ENCODE measurements at regions not wholly inside any gene's neighbourhood (a gene's known extent, or its start where the extent isn't known, plus 50 kb on each side); places are given as distances from the start of the nearest gene placed in this dataset.

- H3K27me3 ChIP-seq (ENCODE audit: control insufficient read depth, insufficient read depth, low read length): no peaks in the 10 kb centered on the region
- FAIRE-seq (no peak), DNase-seq (ENCODE audit: low read depth) (no peak)
- H3K36me3 ChIP-seq (ENCODE audit: control insufficient read depth, insufficient read depth, low read length): no peaks in the 10 kb centered on the region
- H3K4me3 ChIP-seq (ENCODE audit: low read depth, low read length): no peak overlapping the region
- TF ChIP-seq CTCF (IDR thresholded peaks at IDR 0.05; ENCODE audit: insufficient read depth, low read length, severe bottlenecking): no peak
Measured at GRCh38 chr1:219752645-219753044, 139.7 kb upstream of the ZC3H11B start.

- Histone ChIP-seq H3K27me3 (ENCODE audit: control insufficient read depth, insufficient read depth, low read length) (no peaks in the 10 kb centered on the region), H3K36me3 (ENCODE audit: control insufficient read depth, insufficient read depth, low read length) (no peaks in the 10 kb centered on the region), H3K4me3 (ENCODE audit: low read depth, low read length) (no peak overlapping the region)
- no peak for TF ChIP-seq CTCF (IDR thresholded peaks at IDR 0.05; ENCODE audit: insufficient read depth, low read length, severe bottlenecking)
- DNase-seq (ENCODE audit: low read depth): no peak
- FAIRE-seq: no peak
Measured at GRCh38 chr1:219751870-219752507, 139.1 kb upstream of the ZC3H11B start.

- peak; percentile 18 for FAIRE-seq
- Histone ChIP-seq H3K27me3 (ENCODE audit: control insufficient read depth, insufficient read depth, low read length) (no peaks in the 10 kb centered on the region), H3K4me3 (ENCODE audit: low read depth, low read length) (no peak overlapping the region), H3K36me3 (ENCODE audit: control insufficient read depth, insufficient read depth, low read length) (no peaks in the 10 kb centered on the region)
- DNase-seq (ENCODE audit: low read depth): no peak
- no peak for TF ChIP-seq CTCF (IDR thresholded peaks at IDR 0.05; ENCODE audit: insufficient read depth, low read length, severe bottlenecking)
Measured at GRCh38 chr1:219749370-219749769, 136.5 kb upstream of the ZC3H11B start.

GRCh38 chr1:219746141-219746540, 133.2 kb upstream of the ZC3H11B start:
- no peak for DNase-seq (ENCODE audit: low read depth)
- no peaks in the 10 kb centered on the region for H3K27me3 ChIP-seq (ENCODE audit: control insufficient read depth, insufficient read depth, low read length)
- no peak for TF ChIP-seq CTCF (IDR thresholded peaks at IDR 0.05; ENCODE audit: insufficient read depth, low read length, severe bottlenecking)
- no peaks in the 10 kb centered on the region for H3K36me3 ChIP-seq (ENCODE audit: control insufficient read depth, insufficient read depth, low read length)
- no peak for FAIRE-seq
- no peak overlapping the region for H3K4me3 ChIP-seq (ENCODE audit: low read depth, low read length)

GRCh38 chr1:219744652-219745469, 132.0 kb upstream of the ZC3H11B start:
- Histone ChIP-seq H3K4me3 (ENCODE audit: low read depth, low read length) (no peak overlapping the region), H3K36me3 (ENCODE audit: control insufficient read depth, insufficient read depth, low read length) (no peaks in the 10 kb centered on the region), H3K27me3 (ENCODE audit: control insufficient read depth, insufficient read depth, low read length) (no peaks in the 10 kb centered on the region)
- FAIRE-seq (no peak), DNase-seq (ENCODE audit: low read depth) (no peak)
- TF ChIP-seq CTCF (IDR thresholded peaks at IDR 0.05; ENCODE audit: insufficient read depth, low read length, severe bottlenecking): no peak
